Neuronal stem cell (in vitro differentiated cells): ENCODE measurements at regions not wholly inside any gene's neighbourhood (a gene's known extent, or its start where the extent isn't known, plus 50 kb on each side); places are given as distances from the start of the nearest gene placed in this dataset.

ENCODE experiments used
- DNase-seq: peaks from one replicate; pipeline ENCODE4 v3.0.0-alpha.2; 2013; ENCODE audit warnings: low spot score
- H2AFZ ChIP-seq: one replicate; pipeline ENCODE4 v1.6.1; 2013; ENCODE audit warnings: mild to moderate bottlenecking, low read length, inconsistent platforms
- H2AK5ac ChIP-seq: 2 replicates; pipeline ENCODE4 v1.6.1; 2013; ENCODE audit warnings: low read depth, mild to moderate bottlenecking, inconsistent platforms, low read length, moderate library complexity, mixed read lengths
- H2BK120ac ChIP-seq: 2 replicates; pipeline ENCODE4 v1.6.1; 2013; ENCODE audit warnings: low read depth, mild to moderate bottlenecking, inconsistent platforms, low read length, moderate library complexity, mixed read lengths
- H2BK12ac ChIP-seq: one replicate; pipeline ENCODE4 v1.6.1; 2013; ENCODE audit warnings: low read length, inconsistent platforms
- H2BK15ac ChIP-seq: 2 replicates; pipeline ENCODE4 v1.6.1; 2013; ENCODE audit warnings: mild to moderate bottlenecking, low read length, inconsistent platforms, mixed read lengths
- H2BK5ac ChIP-seq: one replicate; pipeline ENCODE4 v1.6.1; 2013; ENCODE audit warnings: inconsistent platforms, mild to moderate bottlenecking, low read length, moderate library complexity
- H3K14ac ChIP-seq: one replicate; pipeline ENCODE4 v1.6.1; 2013; ENCODE audit warnings: low read length, inconsistent platforms
- H3K18ac ChIP-seq: 2 replicates; pipeline ENCODE4 v1.6.1; 2013; ENCODE audit warnings: low read length, inconsistent platforms
- H3K23ac ChIP-seq: 2 replicates; pipeline ENCODE4 v1.6.1; 2013; ENCODE audit warnings: low read depth, mild to moderate bottlenecking, mixed read lengths, low read length, inconsistent platforms; ENCODE audit not compliant: poor library complexity
- H3K27ac ChIP-seq: replicated peaks from 3 replicates; pipeline ENCODE4 v1.5.1; 2013; ENCODE audit warnings: low read length, inconsistent platforms
- H3K27me3 ChIP-seq, 3 experiments: 2 replicates each; pipeline ENCODE4 v1.6.1; 2013; ENCODE audit warnings: low read length in 3 of 3, mild to moderate bottlenecking in 2 of 3, inconsistent platforms in 1 of 3, low read depth in 1 of 3, mixed read lengths in 1 of 3, moderate library complexity in 1 of 3; ENCODE audit not compliant: control insufficient read depth in 3 of 3, insufficient read depth in 3 of 3
- H3K36me3 ChIP-seq, 2 donors: replicated peaks in 1 of 2; 2 replicates each; pipeline ENCODE4 v1.6.1; 2013; ENCODE audit warnings: low read length in 2 of 2; ENCODE audit not compliant: control insufficient read depth in 2 of 2, insufficient read depth in 2 of 2
- H3K4ac ChIP-seq: 2 replicates; pipeline ENCODE4 v1.6.1; 2013; ENCODE audit warnings: inconsistent platforms, mild to moderate bottlenecking, low read length, moderate library complexity
- H3K4me1 ChIP-seq, 2 donors: 1 replicate in 1 of 2; 2 replicates in 1 of 2; pipeline ENCODE4 v1.6.1; 2013; ENCODE audit warnings: low read length in 2 of 2, low read depth in 1 of 2; ENCODE audit not compliant: control insufficient read depth in 2 of 2, insufficient read depth in 1 of 2
- H3K4me2 ChIP-seq: one replicate; pipeline ENCODE4 v1.6.1; 2013; ENCODE audit warnings: mild to moderate bottlenecking, low read length, inconsistent platforms; ENCODE audit not compliant: insufficient read depth, poor library complexity, severe bottlenecking
- H3K4me3 ChIP-seq, 2 donors: 2 replicates each; pipeline ENCODE4 v1.5.1; 2013; ENCODE audit warnings: low read length in 2 of 2, mild to moderate bottlenecking in 2 of 2, inconsistent platforms in 1 of 2, moderate library complexity in 1 of 2
- H3K79me1 ChIP-seq: one replicate; pipeline ENCODE4 v1.6.1; 2013; ENCODE audit warnings: low read depth, mild to moderate bottlenecking, inconsistent platforms, low read length, moderate library complexity
- H3K9ac ChIP-seq: one replicate; pipeline ENCODE4 v1.6.1; 2013; ENCODE audit warnings: mild to moderate bottlenecking, low read depth, low read length, inconsistent platforms; ENCODE audit not compliant: poor library complexity
- H3K9me3 ChIP-seq, 2 donors: replicated peaks in 1 of 2; 2 replicates each; pipeline versions ENCODE3 to v1.6.1; 2013; ENCODE audit warnings: low read length in 2 of 2, mild to moderate bottlenecking in 2 of 2, inconsistent platforms in 1 of 2, low read depth in 1 of 2, mixed read lengths in 1 of 2, moderate library complexity in 1 of 2; ENCODE audit not compliant: control insufficient read depth in 2 of 2, insufficient read depth in 1 of 2
- H4K8ac ChIP-seq: one replicate; pipeline ENCODE4 v1.6.1; 2013; ENCODE audit warnings: low read depth, mild to moderate bottlenecking, inconsistent platforms, low read length, moderate library complexity
- H4K91ac ChIP-seq: one replicate; pipeline ENCODE4 v1.6.1; 2013; ENCODE audit warnings: low read length, low read depth, mild to moderate bottlenecking, inconsistent platforms; ENCODE audit not compliant: poor library complexity
- WGBS, 2 donors: extraction: QIAGEN DNeasy Blood & Tissue Kit; methylation state at CpG; one replicate each; pipeline ENCODE4 v1.1.7; 2013; ENCODE audit warnings: missing lambda C conversion rate in 2 of 2, mixed read lengths in 1 of 2; ENCODE audit not compliant: insufficient read length in 2 of 2, insufficient replicate concordance in 1 of 2; ENCODE audit errors: extremely low coverage in 2 of 2; 5-methylcytosine and 5-hydroxymethylcytosine counted together

DNA sequence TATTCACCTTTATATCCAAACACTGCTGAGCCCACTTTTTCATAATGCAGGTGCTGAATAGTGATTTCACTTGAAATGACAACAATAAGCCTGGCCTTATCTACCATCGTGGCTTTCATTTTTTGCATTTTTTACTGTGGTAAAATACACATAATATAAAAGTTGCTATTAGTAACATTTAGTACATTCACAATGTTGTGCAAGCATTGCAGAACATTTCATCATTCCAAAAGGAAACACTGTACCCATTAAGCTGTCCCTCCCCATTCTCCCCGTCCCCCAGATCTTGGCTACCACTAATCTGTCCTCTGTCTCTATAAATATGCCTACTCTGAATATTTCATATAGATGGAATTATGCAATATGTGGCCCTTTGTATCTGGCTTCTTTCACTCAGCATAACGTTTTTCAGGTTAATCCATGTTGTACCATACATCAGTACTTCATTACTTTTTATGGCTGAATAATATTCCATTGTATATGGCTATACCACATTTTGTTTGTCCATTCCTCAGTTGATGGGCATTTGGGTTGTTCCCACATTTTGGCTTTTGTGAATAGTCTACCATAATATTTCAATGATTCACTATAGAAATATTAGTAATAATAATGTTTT lies 68.5 kb upstream of the ARID5B start:
- no peak overlapping the region for H2BK12ac ChIP-seq
- no peaks in the 10 kb centered on the region for H3K79me1 ChIP-seq
- H3K4ac ChIP-seq = no peak overlapping the region
- no peak overlapping the region for H3K23ac ChIP-seq
- no peak overlapping the region for H2BK5ac ChIP-seq
- H3K36me3 ChIP-seq = no peaks in the 10 kb centered on the region
- no peak overlapping the region for H3K14ac ChIP-seq
- no peak for DNase-seq
- no peaks in the 10 kb centered on the region for H3K9me3 ChIP-seq
- no peak overlapping the region for H2AK5ac ChIP-seq
- no peak overlapping the region for H3K27ac ChIP-seq
- no CpG with 5 or more reads among the region's 3 CpGs for WGBS, 2 donors
- no peak overlapping the region for H2AFZ ChIP-seq
- H3K18ac ChIP-seq = no peak overlapping the region
- no peak overlapping the region for H3K4me3 ChIP-seq
- no peak overlapping the region for H3K4me2 ChIP-seq
- H2BK15ac ChIP-seq = no peak overlapping the region
- peak overlapping the region; percentile 47 for H2BK120ac ChIP-seq
- no peaks in the 10 kb centered on the region for H3K4me1 ChIP-seq
- no peaks in the 10 kb centered on the region for H3K27me3 ChIP-seq
- no peak overlapping the region for H4K91ac ChIP-seq
- H3K9ac ChIP-seq = no peak overlapping the region
- no peak overlapping the region for H4K8ac ChIP-seq

GRCh38 chr10:61834519-61834918 lies 67.0 kb upstream of the ARID5B start:
- Histone ChIP-seq H2AFZ (no peak overlapping the region), H2BK5ac (no peak overlapping the region), H3K36me3 (no peaks in the 10 kb centered on the region), H3K14ac (no peak overlapping the region), H3K27ac (no peak overlapping the region), H3K4ac (no peak overlapping the region), H3K79me1 (no peaks in the 10 kb centered on the region), H3K9ac (no peak overlapping the region), H3K27me3 (no peaks in the 10 kb centered on the region), H4K91ac (no peak overlapping the region), H3K18ac (no peak overlapping the region), H2BK12ac (no peak overlapping the region), H2BK120ac (no peak overlapping the region), H3K4me1 (no peaks in the 10 kb centered on the region), H4K8ac (no peak overlapping the region), H3K4me3 (no peak overlapping the region), H3K4me2 (no peak overlapping the region), H3K9me3 (no peaks in the 10 kb centered on the region), H2BK15ac (no peak overlapping the region), H3K23ac (no peak overlapping the region), H2AK5ac (no peak overlapping the region)
- DNase-seq = no peak
- WGBS, 2 donors = no CpG with 5 or more reads among the region's 1 CpG

DNA sequence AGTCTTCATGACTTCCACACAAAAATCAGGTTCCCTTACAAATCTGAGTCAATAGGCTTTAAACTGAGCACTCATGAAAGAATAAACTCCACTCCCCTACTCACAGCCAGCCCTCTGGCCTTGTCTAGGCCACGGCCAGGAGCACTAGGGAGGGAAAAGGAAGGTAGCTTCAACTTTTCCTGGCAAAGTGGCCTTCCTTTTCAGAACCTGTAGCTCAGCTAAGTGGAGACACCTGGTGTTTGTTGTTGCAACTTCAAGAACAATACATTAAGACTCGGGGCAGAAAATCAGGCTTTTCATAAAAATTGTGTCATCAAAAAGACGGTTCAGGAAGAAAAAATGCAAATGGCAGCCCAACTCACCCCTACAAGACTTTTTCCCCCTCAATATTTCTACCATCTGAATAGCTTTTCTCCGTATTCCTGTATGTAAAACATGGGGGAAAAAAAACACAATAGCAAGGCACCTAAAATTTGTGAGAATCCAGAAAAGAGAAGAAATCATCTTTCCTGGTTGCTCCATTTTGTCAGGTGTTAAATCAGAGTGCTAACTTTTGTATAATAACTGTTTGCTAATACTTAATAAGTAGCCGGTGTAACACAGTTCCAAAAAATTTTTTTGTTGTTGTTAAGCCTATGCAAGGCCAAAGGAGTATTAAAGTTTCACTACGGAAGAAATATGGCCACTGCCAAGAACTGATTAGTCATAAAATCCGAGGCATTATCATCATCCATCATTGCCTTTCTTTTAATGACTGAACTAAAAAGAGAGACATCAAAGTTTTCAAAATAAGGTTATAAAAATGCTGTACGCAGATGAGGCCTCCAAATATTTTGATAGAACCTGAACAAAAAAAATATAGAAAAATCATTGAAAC lies 66.2 kb upstream of the ARID5B start:
- H4K8ac ChIP-seq = no peak overlapping the region
- WGBS, 2 donors = no CpG with 5 or more reads among the region's 8 CpGs
- no peak for DNase-seq

More for the DNA sequence above, 66.2 kb upstream of the ARID5B start:
- no peak overlapping the region for H4K91ac ChIP-seq
- no peak overlapping the region for H3K4me2 ChIP-seq
- no peak overlapping the region for H2BK12ac ChIP-seq
- no peak overlapping the region for H3K14ac ChIP-seq
- H3K36me3 ChIP-seq = no peaks in the 10 kb centered on the region
- H3K4me3 ChIP-seq = no peak overlapping the region
- no peaks in the 10 kb centered on the region for H3K79me1 ChIP-seq
- no peak overlapping the region for H2AK5ac ChIP-seq
- H3K9ac ChIP-seq = no peak overlapping the region
- H2BK120ac ChIP-seq = no peak overlapping the region
- no peaks in the 10 kb centered on the region for H3K27me3 ChIP-seq
- H3K18ac ChIP-seq = no peak overlapping the region
- no peak overlapping the region for H2BK15ac ChIP-seq
- H2AFZ ChIP-seq = no peak overlapping the region
- H2BK5ac ChIP-seq = no peak overlapping the region
- H3K4ac ChIP-seq = no peak overlapping the region
- no peak overlapping the region for H3K23ac ChIP-seq
- H3K27ac ChIP-seq = no peak overlapping the region
- H3K9me3 ChIP-seq = no peaks in the 10 kb centered on the region
- H3K4me1 ChIP-seq = no peaks in the 10 kb centered on the region
